SH-SY5Y (cell line): ENCODE measurements at regions not wholly inside any gene's neighbourhood (a gene's known extent, or its start where the extent isn't known, plus 50 kb on each side); places are given as distances from the start of the nearest gene placed in this dataset.

Experiments
- GATA2 ChIP-seq: IDR thresholded peaks from 2 replicates; pipeline ENCODE4 v1.6.1; 2011; ENCODE audit warnings: mild to moderate bottlenecking, low read depth, low read length
- GATA3 ChIP-seq: IDR thresholded peaks from 2 replicates; pipeline ENCODE4 v1.6.1; 2011; ENCODE audit warnings: low read depth, mild to moderate bottlenecking, low read length, moderate library complexity

- TF ChIP-seq GATA2 (no peak), GATA3 (no peak)
These were observed 645.6 kb downstream of the PLA2G4A start for GRCh38 chr1:187474336-187474735.
